NCI-H510A treated with DMSO at 0.1 percent for 48 hours (cell line): ENCODE measurements at regions not wholly inside any gene's neighbourhood (a gene's known extent, or its start where the extent isn't known, plus 50 kb on each side); places are given as distances from the start of the nearest gene placed in this dataset.
"Not testable (repeated sequence)": the region's sequence is repeated elsewhere in the genome, so short reads cannot be mapped to it uniquely, and the experiment has no call there.

Source experiments
- DNase-seq: peaks from one replicate; lab custom pipeline; 2025; lab: John Stamatoyannopoulos, UW

DNA sequence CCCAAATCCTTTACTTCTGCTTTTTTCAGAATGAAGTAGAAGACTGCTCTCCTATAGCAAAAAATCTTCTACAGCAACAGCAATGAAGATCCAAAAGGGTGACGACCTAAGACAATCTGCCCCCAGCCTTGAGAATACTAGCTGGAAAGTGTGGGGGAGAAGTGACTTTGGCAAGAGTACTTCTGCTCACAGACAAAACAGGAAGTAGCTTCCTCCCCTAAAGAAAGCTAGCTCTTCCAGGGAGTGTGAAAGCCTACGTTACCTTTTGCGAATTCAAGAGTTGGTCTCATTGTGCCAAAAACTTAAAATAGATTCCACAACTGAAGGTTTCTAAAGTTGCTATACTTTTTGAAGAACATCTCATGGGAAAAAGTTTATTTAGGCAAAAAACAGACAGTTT lies 1069.2 kb upstream of the CHAC2 start:
- no peak for DNase-seq

DNA sequence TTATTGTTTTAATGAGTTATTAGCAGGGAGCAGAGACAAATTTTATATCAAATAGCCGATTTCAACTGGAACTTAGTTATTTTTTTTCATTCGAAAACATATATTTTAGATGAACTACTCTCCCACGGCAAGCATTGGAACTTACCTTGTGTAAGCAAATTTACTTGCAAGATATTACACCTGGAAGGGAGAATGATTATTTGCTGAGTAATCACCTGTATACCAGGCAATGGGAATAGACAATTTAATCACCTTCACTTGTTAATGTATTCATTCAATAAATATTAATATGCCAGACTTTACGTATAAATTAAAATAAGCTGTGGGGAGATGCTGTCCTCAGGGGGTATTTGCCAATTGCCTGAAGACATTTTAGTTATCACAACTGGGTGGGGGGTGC lies 1069.9 kb upstream of the CHAC2 start:
- DNase-seq, result no peak

DNA sequence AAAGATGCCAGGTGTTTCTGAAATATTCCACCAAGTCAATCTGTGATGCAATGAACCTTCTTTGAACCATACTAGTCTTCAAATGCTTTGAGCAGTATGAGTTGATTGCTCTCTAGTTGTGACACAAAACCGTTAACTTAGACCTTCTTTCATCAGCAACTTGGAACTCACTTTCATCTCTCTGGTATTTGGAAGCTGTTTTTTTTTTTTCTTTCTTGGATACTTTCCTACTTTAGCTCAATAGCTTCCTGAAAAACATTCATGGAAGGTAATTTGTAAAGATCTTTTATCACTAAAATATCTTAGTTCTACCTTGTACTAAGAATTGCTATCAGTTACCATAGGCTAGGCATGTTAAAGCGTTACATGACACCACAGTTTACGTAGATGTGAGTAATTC lies 1071.9 kb upstream of the CHAC2 start:
- no peak for DNase-seq

DNA sequence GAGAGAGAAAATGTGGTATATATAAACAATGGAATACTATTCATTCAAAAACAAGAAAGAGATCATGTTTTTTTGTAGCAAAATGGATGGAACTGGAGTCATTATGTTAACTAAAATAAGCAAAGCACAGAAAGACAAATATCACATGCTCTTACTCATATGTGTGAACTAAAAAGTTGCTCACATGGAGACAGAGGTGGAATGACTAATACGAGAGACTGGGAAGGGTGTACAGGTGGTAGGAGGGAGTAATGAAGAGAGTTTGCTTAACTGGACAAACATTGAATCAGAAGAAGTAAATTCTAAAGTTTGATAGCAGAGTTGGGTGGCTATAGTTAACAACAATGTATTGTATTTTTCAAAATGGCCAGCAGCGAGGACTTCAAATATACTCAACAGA lies 1080.7 kb upstream of the CHAC2 start:
- DNase-seq, result no peak

DNA sequence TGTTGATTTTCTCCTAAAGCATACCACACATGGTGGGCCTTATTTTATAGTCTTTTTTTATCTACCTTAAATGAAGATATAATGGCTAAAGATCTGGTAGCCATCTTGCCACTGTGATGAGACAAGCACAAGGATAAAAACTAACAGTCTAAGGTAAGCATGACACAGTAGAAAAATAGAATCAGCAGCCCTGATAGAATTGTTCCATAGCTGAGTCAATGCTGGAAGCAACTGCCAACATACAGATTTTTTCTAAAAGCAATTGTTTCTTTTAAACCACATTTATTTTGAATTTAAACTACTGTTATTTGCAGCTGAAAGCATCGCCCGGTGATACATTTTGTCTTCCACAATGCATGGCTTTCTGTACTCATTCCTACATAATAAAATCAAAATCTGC lies 1091.5 kb upstream of the CHAC2 start:
- no peak for DNase-seq

DNA sequence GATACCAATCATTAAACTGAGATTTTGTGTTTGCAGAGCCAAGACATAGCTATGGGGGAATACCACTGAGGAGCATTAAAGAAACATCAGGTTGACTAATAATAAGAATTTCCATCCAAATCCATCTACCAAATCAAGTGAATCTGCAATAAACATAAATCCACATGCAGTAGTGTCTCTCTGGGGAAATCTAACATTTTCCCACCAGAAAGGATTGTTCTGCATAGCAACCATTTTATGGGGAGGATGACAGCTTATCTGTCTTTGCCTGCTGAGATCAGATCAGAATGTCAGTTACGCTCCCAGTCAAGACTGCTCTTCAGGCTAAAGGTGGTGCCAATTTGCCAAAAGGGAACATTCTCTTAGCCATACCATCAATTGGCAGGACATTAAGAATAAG lies 1098.9 kb upstream of the CHAC2 start:
- no peak for DNase-seq

DNA sequence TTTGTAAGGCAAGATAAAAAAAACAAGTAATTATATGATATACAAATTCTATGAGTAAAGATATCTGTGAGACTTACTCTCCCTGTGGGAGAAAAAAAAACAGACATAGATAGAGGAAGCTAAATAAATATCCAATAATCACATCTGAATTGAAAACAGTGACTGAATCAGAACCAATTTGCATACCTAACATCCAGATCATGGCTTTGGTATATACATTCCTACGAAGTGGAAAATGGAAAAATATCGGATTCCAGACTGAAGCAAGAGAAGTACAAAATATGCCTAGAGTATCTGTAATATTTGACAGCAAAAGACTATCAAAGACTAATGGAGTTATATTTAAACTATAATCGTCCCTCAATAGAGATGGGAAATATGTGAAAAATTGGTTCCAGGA lies 1108.1 kb upstream of the CHAC2 start:
- DNase-seq, result no peak

DNA sequence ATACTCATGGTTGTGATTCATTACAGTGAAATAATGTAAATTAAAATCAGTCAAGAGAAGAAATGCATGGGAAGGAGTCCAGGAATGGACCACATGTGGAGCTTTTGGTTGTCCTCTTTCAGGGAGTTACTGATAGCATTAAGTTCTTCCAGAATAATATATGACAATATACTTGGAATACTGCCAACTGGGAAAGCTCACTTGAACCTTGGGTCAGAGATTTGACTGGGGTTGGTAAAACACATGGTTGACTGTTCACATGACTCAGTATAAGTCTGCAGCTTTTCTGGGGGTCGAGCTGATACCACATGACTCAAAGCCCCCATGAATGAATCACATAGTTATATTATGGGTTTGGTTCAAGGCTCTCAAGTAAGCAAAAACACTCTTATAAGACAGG lies 1109.0 kb upstream of the CHAC2 start:
- no peak for DNase-seq

DNA sequence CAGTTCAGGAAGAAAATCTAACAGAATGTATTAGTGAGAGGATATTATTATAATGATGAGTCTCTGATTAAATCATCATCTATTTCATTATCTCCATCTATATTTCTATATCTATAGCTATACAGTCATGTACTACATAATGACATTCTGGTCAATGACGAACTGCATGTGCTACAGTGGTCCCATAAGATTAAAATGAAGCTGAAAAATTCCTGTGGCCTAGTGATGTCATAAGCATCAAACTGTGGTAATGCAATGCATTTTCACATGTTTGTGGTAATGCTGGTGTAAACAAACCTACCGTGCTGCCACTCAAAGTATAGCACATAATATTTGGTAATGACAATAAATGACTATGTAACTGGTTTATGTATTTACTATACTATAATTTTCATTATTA lies 1127.9 kb upstream of the CHAC2 start:
- no peak for DNase-seq

DNA sequence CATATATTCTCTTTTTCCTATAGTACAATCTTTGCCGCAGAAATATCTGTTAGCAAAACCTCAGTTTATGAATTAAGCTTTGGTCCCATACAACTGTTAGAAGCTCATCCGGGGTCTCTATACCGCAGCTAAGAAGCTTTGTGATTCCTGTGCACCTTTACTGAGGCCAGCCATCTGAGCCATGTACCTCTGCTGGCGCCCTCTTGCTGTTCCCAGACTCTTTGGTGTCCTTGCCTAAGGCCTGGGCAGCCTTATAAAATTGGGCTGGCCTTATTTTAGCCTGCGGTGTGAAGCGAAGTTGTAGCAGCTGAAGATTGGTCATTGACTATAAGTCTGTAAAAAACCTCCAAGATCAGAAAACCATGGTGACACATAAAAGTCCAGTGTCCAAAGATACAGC lies 1135.1 kb upstream of the CHAC2 start:
- DNase-seq, result no peak

DNA sequence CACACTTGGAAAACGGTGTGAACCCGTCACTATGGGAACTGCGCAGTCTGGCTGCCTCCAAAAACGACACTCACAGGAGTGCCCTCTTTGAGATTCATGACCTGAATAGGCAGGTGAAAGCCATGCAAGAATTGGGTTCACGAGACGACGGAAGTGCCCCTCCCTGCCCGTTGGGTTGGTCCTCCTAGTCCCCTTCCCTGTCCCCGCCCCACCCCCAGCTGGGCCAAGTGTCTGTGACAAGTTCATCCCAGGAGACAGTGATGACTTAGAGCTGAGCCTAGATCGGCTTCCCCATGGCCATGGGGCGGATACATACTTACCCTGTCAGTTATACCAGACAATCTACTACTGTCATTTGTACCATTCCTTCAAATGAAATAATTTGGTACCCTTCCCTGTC lies 1137.7 kb upstream of the CHAC2 start:
- no peak for DNase-seq

DNA sequence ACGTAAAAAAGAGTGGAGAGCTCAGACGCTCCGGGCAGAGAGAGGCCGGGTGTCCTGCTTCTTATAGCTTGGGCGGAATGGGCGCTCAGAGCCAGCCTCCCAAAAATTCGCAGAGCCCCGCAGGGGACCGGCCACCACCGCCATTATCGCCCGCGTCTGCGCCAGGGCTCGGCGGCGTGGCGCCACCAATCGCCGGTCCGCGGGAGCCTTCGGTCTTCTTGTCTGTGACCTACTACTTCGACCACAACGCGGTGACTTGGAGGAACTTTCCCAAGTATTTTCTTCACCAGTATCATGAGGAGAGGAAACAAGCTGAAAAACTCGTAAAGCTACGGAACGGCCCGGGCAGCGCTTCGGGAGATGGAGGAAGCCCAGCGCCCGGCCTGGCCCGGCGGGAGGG lies 1138.1 kb upstream of the CHAC2 start:
- DNase-seq, result no peak

DNA sequence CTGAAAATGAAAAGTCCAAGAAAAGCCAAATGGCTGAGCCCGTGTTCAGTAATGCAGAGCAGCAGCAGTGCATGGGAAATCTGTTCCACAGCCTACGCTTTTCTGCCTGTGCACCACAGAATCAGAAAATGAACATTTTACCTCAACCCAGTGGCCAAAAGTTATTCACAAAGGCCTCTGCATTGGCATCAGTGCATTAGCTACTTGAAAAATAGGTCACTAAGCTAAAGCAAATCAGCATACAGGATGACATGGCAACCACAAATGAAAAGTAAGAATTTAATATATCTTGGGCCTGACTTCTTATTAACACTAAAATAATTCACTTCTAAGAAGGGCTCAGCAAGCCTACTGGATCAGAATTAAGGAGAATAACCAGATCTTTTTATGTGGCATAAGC lies 1145.3 kb upstream of the CHAC2 start:
- DNase-seq, result no peak

DNA sequence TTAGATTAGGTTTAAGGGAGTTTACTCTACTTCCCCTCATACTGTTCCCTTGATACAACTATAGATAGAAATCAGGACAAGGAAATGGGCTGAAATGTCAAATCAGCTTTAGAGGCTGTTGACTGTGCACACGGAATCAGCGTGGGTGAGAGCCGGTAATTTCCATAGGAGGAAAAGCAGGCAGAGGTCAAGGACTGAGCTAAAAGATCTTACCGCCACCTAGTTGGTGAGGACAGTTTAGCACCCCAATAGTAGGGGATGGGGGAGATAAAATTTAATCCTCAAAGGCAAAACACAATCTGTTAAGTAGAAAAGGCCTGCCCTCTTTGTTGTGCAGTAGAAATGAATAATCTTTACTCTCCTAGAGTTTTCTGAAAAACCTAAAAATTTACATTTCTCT lies 1154.5 kb upstream of the CHAC2 start:
- no peak for DNase-seq

DNA sequence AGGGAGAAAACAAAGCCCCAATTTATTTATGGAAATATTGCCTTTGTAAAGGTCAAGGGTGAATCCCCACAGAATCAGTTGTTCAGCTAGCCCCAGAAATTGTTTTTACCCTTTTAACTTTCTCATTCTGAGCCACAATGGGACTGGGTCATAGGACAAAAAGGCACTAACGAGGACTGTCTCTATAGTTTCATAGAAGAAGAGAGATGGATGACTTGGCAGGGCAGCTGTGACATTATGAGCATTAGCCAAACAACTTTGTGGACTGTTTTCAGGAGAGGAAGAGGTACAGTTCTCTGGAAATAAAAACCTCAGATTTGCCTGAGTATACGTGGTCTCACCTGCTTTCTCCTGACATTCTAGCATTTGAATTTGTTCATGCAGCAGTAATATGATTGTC lies 1155.8 kb upstream of the CHAC2 start:
- DNase-seq, result no peak

DNA sequence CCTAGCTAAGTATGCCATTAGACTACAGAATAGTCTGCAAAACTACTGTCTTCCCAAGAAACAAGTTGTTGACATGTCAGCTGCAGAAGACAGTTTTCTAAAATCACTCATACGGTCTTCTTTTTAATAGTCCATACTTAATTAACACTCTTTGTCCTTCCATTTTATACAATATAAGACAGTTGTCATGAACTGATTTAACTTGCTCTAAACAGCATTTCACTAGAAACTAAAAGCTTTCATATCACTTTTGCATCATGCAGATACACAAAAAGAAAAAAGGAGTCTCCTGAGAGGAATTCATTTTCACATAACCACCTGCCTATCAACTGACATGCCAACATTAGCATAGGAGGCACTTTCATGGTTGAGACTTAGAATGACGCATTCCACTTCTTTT lies 1159.6 kb upstream of the CHAC2 start:
- DNase-seq, result no peak

DNA sequence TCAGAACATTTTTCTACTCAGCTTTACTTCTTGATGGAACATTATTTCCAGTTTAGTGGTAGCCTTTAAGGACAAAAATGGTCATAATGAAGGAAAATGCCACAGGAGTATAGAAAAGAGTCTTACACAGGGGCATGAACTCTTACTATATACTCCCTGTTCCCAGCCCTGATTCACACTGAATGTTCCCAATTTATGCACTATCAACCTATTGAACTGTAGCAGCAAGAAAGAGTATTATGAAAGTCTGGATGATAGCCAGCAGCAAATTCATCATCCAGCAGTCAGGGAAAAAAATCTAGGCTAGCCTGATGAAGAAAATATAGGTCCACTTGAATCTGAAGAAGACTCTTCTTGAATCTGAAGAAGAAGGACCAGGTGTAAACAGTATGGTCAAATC lies 1170.3 kb upstream of the CHAC2 start:
- DNase-seq, result no peak

DNA sequence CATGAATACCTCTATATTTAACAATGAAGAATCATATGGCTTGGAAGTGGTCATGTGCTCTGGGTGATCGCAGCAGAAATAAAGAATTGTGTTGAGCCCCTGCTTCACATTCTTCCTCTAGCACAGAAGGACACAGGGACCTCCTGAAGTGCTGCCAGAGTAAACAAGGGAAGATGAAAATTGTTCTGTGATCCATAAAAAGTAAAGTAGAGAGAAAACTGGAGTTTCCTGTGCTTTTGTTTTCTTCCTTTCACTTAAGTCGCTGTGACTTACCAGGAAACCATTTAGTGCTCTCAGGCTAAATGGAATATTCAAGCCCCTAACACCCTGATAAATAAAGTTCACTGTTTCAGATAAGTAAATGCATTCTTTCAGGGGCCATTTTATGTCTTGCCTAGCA lies 1173.6 kb upstream of the CHAC2 start:
- no peak for DNase-seq

DNA sequence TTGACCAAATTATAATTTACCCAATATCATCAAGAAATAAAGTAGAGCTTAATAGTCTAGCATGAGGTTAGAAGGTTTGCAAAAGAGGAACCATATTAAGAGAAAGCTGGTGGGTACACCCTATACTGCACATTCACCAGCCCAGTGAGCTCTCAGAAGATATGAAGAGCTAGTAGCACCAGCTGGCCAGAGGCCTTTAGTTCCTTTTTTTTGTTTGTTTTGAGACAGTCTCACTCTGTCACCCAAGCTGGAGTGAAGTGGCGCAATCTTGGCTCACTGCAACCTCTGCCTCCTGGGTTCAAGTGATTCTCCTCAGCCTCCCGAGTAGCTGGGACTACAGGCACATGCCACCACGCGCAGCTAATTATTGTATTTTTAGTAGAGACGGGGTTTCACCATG lies 1183.5 kb upstream of the CHAC2 start:
- DNase-seq, result not testable (repeated sequence)

DNA sequence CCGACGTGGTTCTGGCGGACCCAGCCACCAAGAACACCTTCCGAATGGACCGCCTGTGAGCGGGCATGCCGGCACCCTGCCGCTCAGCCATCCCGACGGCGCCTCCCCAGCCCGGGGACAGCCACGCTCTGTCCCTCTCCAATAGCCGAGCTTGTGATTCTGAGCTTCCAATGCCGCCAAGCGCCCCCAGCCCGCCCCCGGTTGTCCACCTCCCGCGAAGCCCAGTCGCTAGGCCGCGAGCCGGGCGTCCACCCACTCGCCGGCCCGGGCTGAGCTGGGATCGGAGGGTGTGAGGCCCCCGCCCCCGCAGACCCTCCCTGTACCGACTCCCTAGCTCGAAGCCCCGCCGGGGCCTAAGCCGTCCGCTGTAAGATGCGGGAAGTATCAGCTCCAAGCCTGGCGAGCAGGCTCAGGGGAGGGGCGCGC lies 1195.1 kb upstream of the CHAC2 start:
- DNase-seq, result no peak

DNA sequence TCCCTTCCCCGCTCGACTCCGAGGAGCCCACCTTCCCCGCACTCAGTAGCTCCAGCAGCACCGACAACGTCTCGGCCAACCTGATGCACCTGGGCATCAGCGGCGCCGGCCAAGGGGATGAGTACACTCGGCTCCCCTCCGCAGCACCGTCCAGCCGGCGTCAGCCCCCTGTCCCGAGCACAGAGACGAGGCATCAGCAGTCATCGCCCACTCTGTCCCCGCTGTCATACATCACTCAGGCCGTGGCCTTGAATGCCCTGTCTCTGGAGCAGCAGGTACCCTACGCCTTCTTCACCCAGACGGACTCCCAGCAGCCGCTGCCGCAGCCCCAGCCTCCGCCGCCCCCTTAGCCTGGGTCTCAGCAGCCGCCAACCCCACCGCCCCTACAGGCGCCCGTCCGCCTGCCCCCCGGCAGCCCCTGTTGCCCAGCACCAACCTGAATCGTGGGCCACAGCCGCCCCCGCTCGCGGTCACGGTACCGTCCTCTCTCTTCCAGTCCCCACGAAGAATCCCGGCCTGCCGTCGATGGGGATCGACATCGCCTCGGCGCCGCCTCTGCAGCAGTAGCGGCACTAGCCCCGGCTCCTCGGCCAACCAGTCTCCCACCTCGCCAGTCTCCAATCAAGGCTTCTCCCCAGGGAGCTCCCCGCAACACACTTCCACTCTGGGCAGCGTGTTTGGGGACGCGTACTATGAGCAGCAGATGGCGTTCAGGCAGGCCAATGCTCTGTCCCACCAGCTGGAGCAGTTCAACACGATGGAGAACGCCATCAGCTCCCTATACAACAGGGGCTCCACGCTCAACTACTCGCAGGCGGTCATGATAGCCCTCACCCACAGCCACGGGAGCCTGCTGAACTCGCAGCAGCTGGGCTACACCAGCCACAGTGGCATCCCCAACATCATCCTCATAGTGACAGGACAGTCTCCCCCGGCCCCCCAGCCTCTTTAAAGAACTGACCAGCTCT lies 1195.9 kb upstream of the CHAC2 start:
- no peak for DNase-seq

DNA sequence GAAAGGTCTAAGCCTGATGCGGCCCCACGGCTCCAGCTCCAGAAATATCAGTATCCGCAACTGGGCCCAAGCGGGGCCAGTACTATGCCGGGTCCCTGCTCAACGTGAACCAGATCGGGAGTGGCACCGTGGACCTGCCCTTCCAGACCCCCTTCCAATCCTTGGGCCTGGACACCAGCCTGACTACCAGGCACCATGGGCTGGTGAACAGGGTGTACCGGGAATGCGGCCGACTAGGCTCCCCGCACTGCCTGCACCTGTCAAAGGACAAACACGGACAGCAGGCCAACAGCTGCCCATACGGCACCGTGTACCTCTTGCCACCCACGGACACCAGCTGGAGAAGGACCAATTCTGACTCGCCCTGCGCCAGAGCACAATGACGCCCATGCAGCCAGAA lies 1196.9 kb upstream of the CHAC2 start:
- DNase-seq, result no peak

DNA sequence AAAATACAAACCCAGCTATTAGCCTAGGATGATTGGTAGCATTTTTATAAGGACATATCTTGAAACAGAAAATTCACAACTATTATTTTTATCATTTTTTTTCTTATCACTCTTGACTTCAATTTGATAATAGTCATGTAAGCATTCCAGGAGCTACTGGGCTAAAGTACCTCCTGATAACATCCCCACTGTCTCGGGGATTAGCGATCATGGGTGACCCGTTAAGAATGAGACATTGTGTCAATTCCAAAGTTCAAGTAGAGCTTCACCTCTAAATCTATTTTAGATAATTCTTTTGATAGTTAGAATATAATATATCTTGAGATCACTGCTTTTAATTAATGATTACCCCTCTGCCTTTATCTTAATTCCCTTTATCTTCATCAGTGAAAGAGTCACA lies 1204.5 kb upstream of the CHAC2 start:
- no peak for DNase-seq

DNA sequence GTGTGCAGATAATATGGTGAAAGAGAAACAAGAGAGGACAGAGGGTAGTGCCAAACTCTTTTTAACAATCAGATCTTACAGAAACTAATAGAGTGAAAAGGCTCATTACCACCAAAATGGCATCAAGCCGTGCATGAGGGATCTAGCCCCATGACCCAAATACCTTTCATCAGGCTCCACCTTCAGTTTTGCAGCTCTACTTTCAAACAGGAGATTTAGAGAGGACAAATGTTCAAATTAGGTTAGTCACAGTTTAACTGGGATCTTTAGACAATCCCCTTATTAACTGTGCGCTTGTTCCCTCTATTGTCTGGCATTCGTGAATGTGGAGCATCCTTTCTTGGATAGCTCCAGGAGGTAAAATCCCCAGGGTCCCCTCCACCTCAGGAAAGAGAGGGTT lies 1209.3 kb upstream of the CHAC2 start:
- no peak for DNase-seq
